HL-60 (cell line): ENCODE measurements at regions not wholly inside any gene's neighbourhood (a gene's known extent, or its start where the extent isn't known, plus 50 kb on each side); places are given as distances from the start of the nearest gene placed in this dataset.

Experiments
- DNase-seq, 2 experiments: peaks; one replicate each; pipeline ENCODE4 v3.0.0-alpha.2; 2010 to 2020; ENCODE audit warnings: low read depth in 1 of 2, low spot score in 1 of 2
- H3K27ac ChIP-seq: fragments of 250-450 bp; sonication (Bioruptor Pico); replicated peaks from 2 replicates; pipeline ENCODE4 v1.5.1; 2020; ENCODE audit warnings: mild to moderate bottlenecking, moderate library complexity
- H3K27me3 ChIP-seq: fragments of 250-450 bp; sonication (Bioruptor Pico); 2 replicates; pipeline ENCODE4 v1.5.1; 2021; ENCODE audit warnings: mild to moderate bottlenecking, moderate library complexity; ENCODE audit not compliant: insufficient read depth, poor library complexity, severe bottlenecking
- H3K4me3 ChIP-seq: replicated peaks from 2 replicates; pipeline ENCODE4 v1.5.1; 2011; ENCODE audit warnings: mild to moderate bottlenecking, control low read depth, low read length; ENCODE audit not compliant: insufficient read depth
- CTCF ChIP-seq: IDR thresholded peaks from one replicate; pipeline ENCODE4 v1.5.1; 2011; ENCODE audit warnings: low read length, control low read depth, inconsistent platforms; ENCODE audit not compliant: insufficient read depth
- GABPA ChIP-seq: IDR thresholded peaks from 2 replicates; pipeline ENCODE4 v1.6.1; 2012; ENCODE audit warnings: low read depth
- POLR2AphosphoS5 ChIP-seq: IDR thresholded peaks from 2 replicates; pipeline ENCODE4 v1.6.1; 2012; ENCODE audit warnings: low read depth
- SPI1 ChIP-seq: IDR thresholded peaks from 2 replicates; pipeline ENCODE4 v1.6.1; 2012; ENCODE audit warnings: low read depth, mild to moderate bottlenecking, borderline replicate concordance
- TF ChIP-seq, protein P1 (sequence below): IDR thresholded peaks from 2 replicates; pipeline ENCODE4 v1.6.1; 2012; ENCODE audit warnings: low read depth; ENCODE audit not compliant: insufficient replicate concordance

GRCh38 chr3:181134873-181135272 is 145.3 kb upstream of the DNAJC19 start:
- DNase-seq: no peak
- Histone ChIP-seq H3K4me3 (no peak overlapping the region), H3K27ac (no peak overlapping the region), H3K27me3 (no peaks in the 10 kb centered on the region)
- TF ChIP-seq, protein P1, sequence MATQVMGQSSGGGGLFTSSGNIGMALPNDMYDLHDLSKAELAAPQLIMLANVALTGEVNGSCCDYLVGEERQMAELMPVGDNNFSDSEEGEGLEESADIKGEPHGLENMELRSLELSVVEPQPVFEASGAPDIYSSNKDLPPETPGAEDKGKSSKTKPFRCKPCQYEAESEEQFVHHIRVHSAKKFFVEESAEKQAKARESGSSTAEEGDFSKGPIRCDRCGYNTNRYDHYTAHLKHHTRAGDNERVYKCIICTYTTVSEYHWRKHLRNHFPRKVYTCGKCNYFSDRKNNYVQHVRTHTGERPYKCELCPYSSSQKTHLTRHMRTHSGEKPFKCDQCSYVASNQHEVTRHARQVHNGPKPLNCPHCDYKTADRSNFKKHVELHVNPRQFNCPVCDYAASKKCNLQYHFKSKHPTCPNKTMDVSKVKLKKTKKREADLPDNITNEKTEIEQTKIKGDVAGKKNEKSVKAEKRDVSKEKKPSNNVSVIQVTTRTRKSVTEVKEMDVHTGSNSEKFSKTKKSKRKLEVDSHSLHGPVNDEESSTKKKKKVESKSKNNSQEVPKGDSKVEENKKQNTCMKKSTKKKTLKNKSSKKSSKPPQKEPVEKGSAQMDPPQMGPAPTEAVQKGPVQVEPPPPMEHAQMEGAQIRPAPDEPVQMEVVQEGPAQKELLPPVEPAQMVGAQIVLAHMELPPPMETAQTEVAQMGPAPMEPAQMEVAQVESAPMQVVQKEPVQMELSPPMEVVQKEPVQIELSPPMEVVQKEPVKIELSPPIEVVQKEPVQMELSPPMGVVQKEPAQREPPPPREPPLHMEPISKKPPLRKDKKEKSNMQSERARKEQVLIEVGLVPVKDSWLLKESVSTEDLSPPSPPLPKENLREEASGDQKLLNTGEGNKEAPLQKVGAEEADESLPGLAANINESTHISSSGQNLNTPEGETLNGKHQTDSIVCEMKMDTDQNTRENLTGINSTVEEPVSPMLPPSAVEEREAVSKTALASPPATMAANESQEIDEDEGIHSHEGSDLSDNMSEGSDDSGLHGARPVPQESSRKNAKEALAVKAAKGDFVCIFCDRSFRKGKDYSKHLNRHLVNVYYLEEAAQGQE: no peak
- TF ChIP-seq POLR2AphosphoS5 (no peak), SPI1 (no peak), CTCF (no peak), GABPA (no peak)

DNA sequence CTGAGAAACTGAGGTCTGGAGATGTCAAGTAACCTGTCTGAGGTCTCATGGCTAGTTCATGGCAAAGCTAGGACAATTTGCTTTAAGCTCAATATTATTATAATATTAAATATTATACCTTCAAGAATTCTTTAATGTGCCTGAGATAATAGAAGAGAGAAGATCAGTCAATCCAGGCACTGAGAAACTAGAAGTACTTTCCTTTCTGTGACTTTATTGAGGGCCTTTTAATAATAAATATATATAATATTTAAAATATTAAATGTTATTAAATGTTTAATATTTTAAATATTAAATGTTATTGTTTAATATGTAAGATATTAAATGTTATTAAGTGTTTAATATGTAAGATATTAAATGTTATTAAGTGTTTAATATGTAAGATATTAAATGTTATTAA is 144.3 kb upstream of the DNAJC19 start:
- TF ChIP-seq POLR2AphosphoS5: no peak
- TF ChIP-seq, protein P1: no peak
- no peak for TF ChIP-seq SPI1
- no peak for TF ChIP-seq GABPA
- no peak for TF ChIP-seq CTCF
- H3K27me3 ChIP-seq: no peaks in the 10 kb centered on the region
- H3K27ac ChIP-seq: no peak overlapping the region
- DNase-seq: no peak
- H3K4me3 ChIP-seq: no peak overlapping the region

- H3K27me3 ChIP-seq: no peaks in the 10 kb centered on the region
- DNase-seq: no peak
- no peak overlapping the region for H3K4me3 ChIP-seq
- no peak overlapping the region for H3K27ac ChIP-seq
- TF ChIP-seq CTCF (no peak), POLR2AphosphoS5 (no peak), GABPA (no peak), SPI1 (no peak)
- TF ChIP-seq, protein P1: no peak
Measured at GRCh38 chr3:181105646-181106045, 116.1 kb upstream of the DNAJC19 start.
